ENCODE measurements at regions not wholly inside any gene's neighbourhood (a gene's known extent, or its start where the extent isn't known, plus 50 kb on each side); places are given as distances from the start of the nearest gene placed in this dataset. TPM values are rescaled to one million over a fixed set of nuclear protein-coding genes. Genes with fewer than 3 reads are reported as not detected.

- WGBS, result 92% methylated on average over 15 of the region's 15 CpGs
Measured at GRCh38 chr11:62017878-62018655, 50.6 kb upstream of the FTH1 start.

More at GRCh38 chr11:62017878-62018655, 50.6 kb upstream of the FTH1 start:
- Histone ChIP-seq H3K27ac (ENCODE audit: low read depth in 1 of 2, low read length in 2 of 2) (no peak overlapping the region), H3K27me3 (ENCODE audit: control insufficient read depth in 4 of 4, insufficient read depth in 4 of 4, low read length in 3 of 4) (no peaks in the 10 kb centered on the region), H3K4me1 (ENCODE audit: control insufficient read depth in 4 of 4, insufficient read depth in 4 of 4, low read length in 3 of 4) (peaks cover 0 to 6% (median under 1%) of the 10 kb centered on the region in 4 donors), H3K9ac (ENCODE audit: low read depth in 1 of 2, low read length in 2 of 2) (no peak overlapping the region), H3K4me3 (ENCODE audit: low read depth in 1 of 3, low read length in 3 of 3) (no peak overlapping the region), H3K9me3 (ENCODE audit: control insufficient read depth in 4 of 4, low read length in 3 of 4) (peaks cover 0 to 2% (median 0%) of the 10 kb centered on the region in 4 donors), H3K36me3 (ENCODE audit: control insufficient read depth in 4 of 4, insufficient read depth in 3 of 4, low read depth in 1 of 4, low read length in 3 of 4) (no peaks in the 10 kb centered on the region)
- no peak for TF ChIP-seq RXRA (IDR thresholded peaks at IDR 0.05)
- no peak for TF ChIP-seq ATF3 (IDR thresholded peaks at IDR 0.05)
- TF ChIP-seq RAD21 (IDR thresholded peaks at IDR 0.05), result no peak
- TF ChIP-seq FOXA2 (IDR thresholded peaks at IDR 0.05), result no peak
- no peak for TF ChIP-seq YY1 (IDR thresholded peaks at IDR 0.05)
- no peak for TF ChIP-seq MAX (IDR thresholded peaks at IDR 0.05)
- TF ChIP-seq TAF1 (conservative IDR thresholded peaks at IDR 0.05), result no peak
- TF ChIP-seq EGR1 (IDR thresholded peaks at IDR 0.05; ENCODE audit: low read depth in 2 of 2), result no peak
- no peak for TF ChIP-seq HNF4A (conservative IDR thresholded peaks at IDR 0.05)
- no peak for TF ChIP-seq NR2F2 (IDR thresholded peaks at IDR 0.05)
- DNase-seq (ENCODE audit: low spot score), result no peak

Small RNAs in the stretch of these regions (small RNA-seq; reads per million reads assigned to genes)
- not detected for gene AP003733.2

Measured in liver (tissue), 8 donors.